ENCODE measurements at regions not wholly inside any gene's neighbourhood (a gene's known extent, or its start where the extent isn't known, plus 50 kb on each side); places are given as distances from the start of the nearest gene placed in this dataset.

DNA sequence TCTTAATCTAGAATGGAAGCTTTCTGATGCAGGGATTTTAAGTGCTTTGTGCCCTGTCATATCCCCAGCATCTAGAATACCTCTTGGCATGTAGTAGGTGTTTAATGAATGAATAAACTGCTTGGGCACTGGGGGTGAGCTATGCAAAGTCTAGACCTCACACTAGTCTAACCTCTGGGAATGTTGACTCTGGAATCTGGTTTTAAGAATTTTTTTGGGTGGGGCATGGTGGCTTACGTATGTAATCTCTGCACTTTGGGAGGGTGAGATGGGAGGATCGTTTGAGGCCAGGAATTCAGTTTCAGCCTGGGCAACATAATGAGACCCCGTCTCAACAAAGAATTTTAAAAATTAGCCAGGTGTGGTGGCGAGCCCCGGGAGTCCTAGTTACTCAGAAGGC is 146.3 kb upstream of the RGMA start:
- Mint-ChIP-seq H3K4me3 (no peak overlapping the region), H3K36me3 (no peaks in the 10 kb centered on the region), H3K4me1 (ENCODE audit: unreplicated experiment) (peaks cover 13% of the 10 kb centered on the region), H3K9me3 (no peaks in the 10 kb centered on the region), H3K27me3 (no peaks in the 10 kb centered on the region), H3K27ac (peak overlapping the region; percentile 21)
- DNase-seq (ENCODE audit: extremely low spot score, unreplicated experiment) = no peak
- TF ChIP-seq, protein P1, sequence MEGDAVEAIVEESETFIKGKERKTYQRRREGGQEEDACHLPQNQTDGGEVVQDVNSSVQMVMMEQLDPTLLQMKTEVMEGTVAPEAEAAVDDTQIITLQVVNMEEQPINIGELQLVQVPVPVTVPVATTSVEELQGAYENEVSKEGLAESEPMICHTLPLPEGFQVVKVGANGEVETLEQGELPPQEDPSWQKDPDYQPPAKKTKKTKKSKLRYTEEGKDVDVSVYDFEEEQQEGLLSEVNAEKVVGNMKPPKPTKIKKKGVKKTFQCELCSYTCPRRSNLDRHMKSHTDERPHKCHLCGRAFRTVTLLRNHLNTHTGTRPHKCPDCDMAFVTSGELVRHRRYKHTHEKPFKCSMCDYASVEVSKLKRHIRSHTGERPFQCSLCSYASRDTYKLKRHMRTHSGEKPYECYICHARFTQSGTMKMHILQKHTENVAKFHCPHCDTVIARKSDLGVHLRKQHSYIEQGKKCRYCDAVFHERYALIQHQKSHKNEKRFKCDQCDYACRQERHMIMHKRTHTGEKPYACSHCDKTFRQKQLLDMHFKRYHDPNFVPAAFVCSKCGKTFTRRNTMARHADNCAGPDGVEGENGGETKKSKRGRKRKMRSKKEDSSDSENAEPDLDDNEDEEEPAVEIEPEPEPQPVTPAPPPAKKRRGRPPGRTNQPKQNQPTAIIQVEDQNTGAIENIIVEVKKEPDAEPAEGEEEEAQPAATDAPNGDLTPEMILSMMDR (conservative IDR thresholded peaks at IDR 0.05) = no peak

DNA sequence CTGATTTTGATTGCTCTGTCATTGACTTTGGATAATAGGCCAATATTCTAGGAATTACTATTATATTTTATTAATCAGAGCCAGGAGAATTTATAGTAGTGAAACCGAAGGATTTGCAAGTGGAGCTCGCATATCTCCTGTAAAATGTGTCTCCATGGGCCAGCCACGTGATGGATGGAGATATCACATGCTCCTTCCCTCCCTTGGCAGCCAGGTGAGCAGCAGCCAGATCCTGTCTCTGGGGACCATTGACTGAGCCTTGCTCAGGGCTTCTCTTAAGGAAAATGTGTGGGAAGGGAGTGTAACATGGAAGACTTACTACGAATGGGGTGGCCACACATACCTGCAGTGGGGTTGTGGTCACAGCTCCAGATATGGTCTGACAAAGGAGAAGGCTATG is 144.7 kb upstream of the RGMA start:
- Mint-ChIP-seq H3K4me1 (ENCODE audit: unreplicated experiment) (peaks cover 13% of the 10 kb centered on the region), H3K9me3 (peaks cover 2% of the 10 kb centered on the region), H3K36me3 (no peaks in the 10 kb centered on the region), H3K27ac (no peak overlapping the region), H3K4me3 (no peak overlapping the region), H3K27me3 (no peaks in the 10 kb centered on the region)
- TF ChIP-seq, protein P1 (conservative IDR thresholded peaks at IDR 0.05) = no peak
- no peak for DNase-seq (ENCODE audit: extremely low spot score, unreplicated experiment)

- H3K27me3 Mint-ChIP-seq = no peaks in the 10 kb centered on the region
- TF ChIP-seq, protein P1 (conservative IDR thresholded peaks at IDR 0.05) = no peak
- no peak for DNase-seq (ENCODE audit: extremely low spot score, unreplicated experiment)
- H3K36me3 Mint-ChIP-seq = no peaks in the 10 kb centered on the region
- no peak overlapping the region for H3K4me3 Mint-ChIP-seq
- peaks cover 3% of the 10 kb centered on the region for H3K9me3 Mint-ChIP-seq
- peaks cover 13% of the 10 kb centered on the region for H3K4me1 Mint-ChIP-seq (ENCODE audit: unreplicated experiment)
- no peak overlapping the region for H3K27ac Mint-ChIP-seq
These were observed 143.8 kb upstream of the RGMA start for GRCh38 chr15:93232845-93233244.

GRCh38 chr15:93231994-93232393 is 143.0 kb upstream of the RGMA start:
- Mint-ChIP-seq H3K4me3 (no peak overlapping the region), H3K27me3 (no peaks in the 10 kb centered on the region), H3K4me1 (ENCODE audit: unreplicated experiment) (peaks cover 13% of the 10 kb centered on the region), H3K27ac (no peak overlapping the region), H3K9me3 (peaks cover 3% of the 10 kb centered on the region), H3K36me3 (no peaks in the 10 kb centered on the region)
- no peak for DNase-seq (ENCODE audit: extremely low spot score, unreplicated experiment)
- TF ChIP-seq, protein P1 (conservative IDR thresholded peaks at IDR 0.05) = no peak

DNA sequence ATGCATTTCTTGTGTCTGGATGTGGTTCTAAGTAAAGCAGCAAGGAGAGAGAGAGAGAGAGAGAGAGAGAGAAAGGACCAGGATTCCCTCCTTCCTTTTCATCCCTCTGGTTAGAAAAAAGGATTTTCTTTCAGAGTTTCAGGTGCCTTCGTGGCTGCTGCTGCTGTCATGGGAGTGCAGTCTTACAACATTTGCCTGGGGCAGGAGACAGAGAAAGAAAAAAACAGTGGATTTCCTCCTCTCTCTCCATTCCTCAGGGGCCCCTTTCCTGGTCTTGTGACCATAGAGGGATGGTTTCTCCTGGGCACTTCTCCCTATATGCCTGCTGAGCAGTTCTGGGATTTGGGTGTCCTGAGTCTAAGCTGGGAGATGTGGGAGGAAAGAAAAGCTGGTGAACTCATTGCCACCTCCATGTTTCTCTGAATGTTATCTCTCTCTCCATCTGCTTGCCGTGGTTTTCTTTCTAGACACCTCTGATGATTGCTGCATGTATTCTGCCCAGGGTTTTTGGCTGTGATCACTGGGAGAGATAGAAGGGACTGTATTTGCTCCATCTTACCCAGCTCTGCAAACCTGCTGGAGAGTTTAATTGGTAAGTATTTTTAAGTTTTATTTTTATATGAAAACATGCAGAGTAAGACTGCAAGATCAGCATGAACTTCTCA is 142.4 kb upstream of the RGMA start:
- TF ChIP-seq, protein P1 (conservative IDR thresholded peaks at IDR 0.05) = no peak
- peaks cover 13% of the 10 kb centered on the region for H3K4me1 Mint-ChIP-seq (ENCODE audit: unreplicated experiment)

More for the DNA sequence above, 142.4 kb upstream of the RGMA start:
- no peak for DNase-seq (ENCODE audit: extremely low spot score, unreplicated experiment)
- Mint-ChIP-seq H3K9me3 (peaks cover 3% of the 10 kb centered on the region), H3K4me3 (no peak overlapping the region), H3K36me3 (no peaks in the 10 kb centered on the region), H3K27me3 (no peaks in the 10 kb centered on the region), H3K27ac (no peak overlapping the region)
